OCI-LY3 (cell line): ENCODE measurements at regions not wholly inside any gene's neighbourhood (a gene's known extent, or its start where the extent isn't known, plus 50 kb on each side); places are given as distances from the start of the nearest gene placed in this dataset.

Experiments used
- H2AFZ ChIP-seq: fragments of 200-600, 300-600 bp; shearing (Covaris generic); 2 replicates; pipeline ENCODE4 v1.6.0; 2014; ENCODE audit warnings: antibody characterized with exemption, low read depth, low read length
- H3K27ac ChIP-seq: fragments of 200-600, 300-600 bp; sonication (generic); 2 replicates; pipeline ENCODE4 v1.5.1; 2014; ENCODE audit warnings: mild to moderate bottlenecking, low read length, moderate library complexity, mixed read lengths
- H3K27me3 ChIP-seq: fragments of 200-600, 300-600 bp; sonication (generic); 2 replicates; pipeline ENCODE4 v1.6.1; 2014; ENCODE audit warnings: low read depth, low read length, mixed read lengths
- H3K36me3 ChIP-seq: fragments of 200-600, 300-600 bp; sonication (generic); replicated peaks from 2 replicates; pipeline ENCODE3; 2014; ENCODE audit warnings: low read depth, low read length, mixed read lengths
- H3K4me1 ChIP-seq: fragments of 300-600, 200-600 bp; sonication (generic); 2 replicates; pipeline ENCODE4 v1.6.1; 2014; ENCODE audit warnings: low read length, mixed read lengths
- H3K4me2 ChIP-seq: fragments of 200-600, 300-600 bp; sonication (generic); 2 replicates; pipeline ENCODE4 v1.6.1; 2014; ENCODE audit warnings: low read length, mixed read lengths
- H3K4me3 ChIP-seq: fragments of 300-600, 200-600 bp; sonication (generic); 2 replicates; pipeline ENCODE4 v1.5.1; 2014; ENCODE audit warnings: antibody characterized with exemption, mild to moderate bottlenecking, low read length, moderate library complexity
- H3K79me2 ChIP-seq: fragments of 300-600, 200-600 bp; shearing (Covaris generic); 2 replicates; pipeline ENCODE4 v1.6.1; 2014; ENCODE audit warnings: mild to moderate bottlenecking, low read length, mixed read lengths
- H3K9ac ChIP-seq: fragments of 300-600, 200-600 bp; shearing (Covaris generic); 2 replicates; pipeline ENCODE4 v1.6.0; 2014; ENCODE audit warnings: mild to moderate bottlenecking, low read length, moderate library complexity
- H3K9me3 ChIP-seq: fragments of 200-600, 300-600 bp; shearing (Covaris generic); 2 replicates; pipeline ENCODE4 v1.6.1; 2014; ENCODE audit warnings: low read length, mixed read lengths; ENCODE audit not compliant: insufficient read depth
- H4K20me1 ChIP-seq: fragments of 200-600, 300-600 bp; sonication (generic); 2 replicates; pipeline ENCODE4 v1.6.1; 2016; ENCODE audit warnings: low read length, mixed read lengths; ENCODE audit not compliant: insufficient read depth
- EZH2phosphoT487 ChIP-seq: fragments of 200-600 bp; shearing (Covaris generic); IDR thresholded peaks from 2 replicates; pipeline ENCODE4 v1.6.1; 2018; ENCODE audit warnings: antibody characterized with exemption, mixed run types, low read depth
- TF ChIP-seq, protein P1 (sequence below): fragments of 200-600, 300-600 bp; sonication (generic); IDR thresholded peaks from 2 replicates; pipeline ENCODE4 v1.5.1; 2014; ENCODE audit warnings: antibody characterized with exemption, low read length, low read depth

DNA sequence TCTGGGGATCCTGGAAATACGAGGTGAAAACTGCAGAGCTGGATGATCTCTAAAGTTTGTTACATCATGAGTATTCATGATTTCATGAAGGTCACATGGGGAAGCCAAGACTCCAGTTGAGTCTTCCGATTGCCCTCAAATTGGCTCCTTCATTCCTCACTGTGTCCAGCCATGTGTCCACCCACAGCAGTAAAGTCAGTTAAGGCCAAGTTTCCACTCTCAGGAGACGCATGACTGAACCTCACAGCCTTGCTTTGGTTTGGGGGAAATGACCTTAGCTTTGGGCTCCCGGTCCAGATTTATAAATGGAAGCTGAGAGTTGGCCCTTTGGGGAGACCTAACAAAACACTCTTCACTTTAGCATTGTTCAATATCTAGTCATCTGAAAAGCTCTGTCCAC lies 289.7 kb upstream of the MCTP2 start:
- no peak overlapping the region for H3K9ac ChIP-seq
- H3K4me2 ChIP-seq = no peak overlapping the region
- no peaks in the 10 kb centered on the region for H3K79me2 ChIP-seq
- H3K4me3 ChIP-seq = no peak overlapping the region
- no peak overlapping the region for H3K27ac ChIP-seq
- H2AFZ ChIP-seq = no peak overlapping the region
- no peaks in the 10 kb centered on the region for H3K27me3 ChIP-seq
- TF ChIP-seq, protein P1, sequence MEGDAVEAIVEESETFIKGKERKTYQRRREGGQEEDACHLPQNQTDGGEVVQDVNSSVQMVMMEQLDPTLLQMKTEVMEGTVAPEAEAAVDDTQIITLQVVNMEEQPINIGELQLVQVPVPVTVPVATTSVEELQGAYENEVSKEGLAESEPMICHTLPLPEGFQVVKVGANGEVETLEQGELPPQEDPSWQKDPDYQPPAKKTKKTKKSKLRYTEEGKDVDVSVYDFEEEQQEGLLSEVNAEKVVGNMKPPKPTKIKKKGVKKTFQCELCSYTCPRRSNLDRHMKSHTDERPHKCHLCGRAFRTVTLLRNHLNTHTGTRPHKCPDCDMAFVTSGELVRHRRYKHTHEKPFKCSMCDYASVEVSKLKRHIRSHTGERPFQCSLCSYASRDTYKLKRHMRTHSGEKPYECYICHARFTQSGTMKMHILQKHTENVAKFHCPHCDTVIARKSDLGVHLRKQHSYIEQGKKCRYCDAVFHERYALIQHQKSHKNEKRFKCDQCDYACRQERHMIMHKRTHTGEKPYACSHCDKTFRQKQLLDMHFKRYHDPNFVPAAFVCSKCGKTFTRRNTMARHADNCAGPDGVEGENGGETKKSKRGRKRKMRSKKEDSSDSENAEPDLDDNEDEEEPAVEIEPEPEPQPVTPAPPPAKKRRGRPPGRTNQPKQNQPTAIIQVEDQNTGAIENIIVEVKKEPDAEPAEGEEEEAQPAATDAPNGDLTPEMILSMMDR = no peak
- TF ChIP-seq EZH2phosphoT487 = no peak
- no peaks in the 10 kb centered on the region for H3K4me1 ChIP-seq
- no peaks in the 10 kb centered on the region for H4K20me1 ChIP-seq
- H3K36me3 ChIP-seq = no peaks in the 10 kb centered on the region
- no peaks in the 10 kb centered on the region for H3K9me3 ChIP-seq

GRCh38 chr15:93940226-93940625 lies 291.1 kb upstream of the MCTP2 start:
- Histone ChIP-seq H2AFZ (no peak overlapping the region), H4K20me1 (no peaks in the 10 kb centered on the region), H3K79me2 (no peaks in the 10 kb centered on the region), H3K27ac (no peak overlapping the region), H3K9ac (no peak overlapping the region), H3K27me3 (no peaks in the 10 kb centered on the region), H3K9me3 (no peaks in the 10 kb centered on the region), H3K4me3 (no peak overlapping the region), H3K36me3 (no peaks in the 10 kb centered on the region), H3K4me1 (no peaks in the 10 kb centered on the region), H3K4me2 (no peak overlapping the region)
- TF ChIP-seq EZH2phosphoT487 = no peak
- TF ChIP-seq, protein P1 = no peak

GRCh38 chr15:93932164-93932776 lies 299.1 kb upstream of the MCTP2 start:
- no peak overlapping the region for H3K27ac ChIP-seq
- no peaks in the 10 kb centered on the region for H3K27me3 ChIP-seq
- TF ChIP-seq, protein P1 = no peak
- no peak for TF ChIP-seq EZH2phosphoT487
- H3K4me2 ChIP-seq = no peak overlapping the region
- no peaks in the 10 kb centered on the region for H3K36me3 ChIP-seq
- H3K79me2 ChIP-seq = no peaks in the 10 kb centered on the region
- H4K20me1 ChIP-seq = no peaks in the 10 kb centered on the region
- H3K9me3 ChIP-seq = no peaks in the 10 kb centered on the region
- no peak overlapping the region for H3K4me3 ChIP-seq
- H3K9ac ChIP-seq = no peak overlapping the region
- peaks cover 6% of the 10 kb centered on the region; the same call in 1 of the 2 replicates for H3K4me1 ChIP-seq
- no peak overlapping the region for H2AFZ ChIP-seq

- Histone ChIP-seq H2AFZ (no peak overlapping the region), H3K36me3 (no peaks in the 10 kb centered on the region), H3K4me1 (peaks cover 6% of the 10 kb centered on the region; the same call in 1 of the 2 replicates), H3K9ac (no peak overlapping the region), H3K27me3 (no peaks in the 10 kb centered on the region), H4K20me1 (no peaks in the 10 kb centered on the region), H3K27ac (no peak overlapping the region), H3K9me3 (no peaks in the 10 kb centered on the region), H3K4me2 (no peak overlapping the region), H3K79me2 (no peaks in the 10 kb centered on the region), H3K4me3 (no peak overlapping the region)
- no peak for TF ChIP-seq EZH2phosphoT487
- TF ChIP-seq, protein P1 = no peak
Measured at GRCh38 chr15:93929375-93930094, 301.8 kb upstream of the MCTP2 start.
